ENCODE measurements at regions not wholly inside any gene's neighbourhood (a gene's known extent, or its start where the extent isn't known, plus 50 kb on each side); places are given as distances from the start of the nearest gene placed in this dataset.

DNA sequence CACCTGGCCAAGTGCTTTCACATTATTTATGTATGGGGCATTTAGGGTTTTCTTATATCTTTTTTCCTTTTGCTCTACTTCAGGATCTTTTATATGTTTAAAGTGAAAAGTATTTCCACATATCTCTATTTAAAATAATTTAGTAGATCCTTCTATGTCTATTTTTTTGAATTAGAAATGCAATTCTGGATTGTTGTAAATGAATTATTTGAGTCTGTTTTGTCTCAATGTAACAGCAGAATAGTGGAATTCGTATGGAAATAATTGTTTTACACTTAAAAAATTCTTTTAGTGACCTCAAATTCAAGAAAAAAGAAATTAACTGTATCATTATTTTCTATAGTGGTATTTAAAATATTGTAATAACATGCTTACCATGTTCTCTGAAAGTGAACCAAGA, 126.5 kb upstream of the HDAC9 start:
- no peak for TF ChIP-seq MYC (IDR thresholded peaks at IDR 0.05; ENCODE audit: low read depth, low read length)
- TF ChIP-seq CTCF (IDR thresholded peaks at IDR 0.05; ENCODE audit: low read depth, low read length), result no peak
- TF ChIP-seq POLR2A (IDR thresholded peaks at IDR 0.05; ENCODE audit: extremely low read depth, insufficient read length), result no peak
- TF ChIP-seq, protein P1, sequence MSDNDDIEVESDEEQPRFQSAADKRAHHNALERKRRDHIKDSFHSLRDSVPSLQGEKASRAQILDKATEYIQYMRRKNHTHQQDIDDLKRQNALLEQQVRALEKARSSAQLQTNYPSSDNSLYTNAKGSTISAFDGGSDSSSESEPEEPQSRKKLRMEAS (IDR thresholded peaks at IDR 0.05; ENCODE audit: low read depth, low read length), result no peak
- no peak for DNase-seq (ENCODE audit: low read depth)
- no peak overlapping the region for H3K4me3 ChIP-seq (ENCODE audit: low read depth, low read length)

GRCh38 chr7:18370633-18371032, 124.9 kb upstream of the HDAC9 start:
- no peak for DNase-seq (ENCODE audit: low read depth)
- TF ChIP-seq CTCF (IDR thresholded peaks at IDR 0.05; ENCODE audit: low read depth, low read length) (no peak), POLR2A (IDR thresholded peaks at IDR 0.05; ENCODE audit: extremely low read depth, insufficient read length) (no peak)
- TF ChIP-seq, protein P1 (IDR thresholded peaks at IDR 0.05; ENCODE audit: low read depth, low read length), result no peak
- no peak overlapping the region for H3K4me3 ChIP-seq (ENCODE audit: low read depth, low read length)

GRCh38 chr7:18378989-18379605, 116.5 kb upstream of the HDAC9 start:
- no peak overlapping the region for H3K4me3 ChIP-seq (ENCODE audit: low read depth, low read length)
- no peak for TF ChIP-seq CTCF (IDR thresholded peaks at IDR 0.05; ENCODE audit: low read depth, low read length)
- TF ChIP-seq, protein P1 (IDR thresholded peaks at IDR 0.05; ENCODE audit: low read depth, low read length), result no peak
- TF ChIP-seq MYC (IDR thresholded peaks at IDR 0.05; ENCODE audit: low read depth, low read length), result no peak
- TF ChIP-seq POLR2A (IDR thresholded peaks at IDR 0.05; ENCODE audit: extremely low read depth, insufficient read length), result no peak
- DNase-seq (ENCODE audit: low read depth), result no peak

DNA sequence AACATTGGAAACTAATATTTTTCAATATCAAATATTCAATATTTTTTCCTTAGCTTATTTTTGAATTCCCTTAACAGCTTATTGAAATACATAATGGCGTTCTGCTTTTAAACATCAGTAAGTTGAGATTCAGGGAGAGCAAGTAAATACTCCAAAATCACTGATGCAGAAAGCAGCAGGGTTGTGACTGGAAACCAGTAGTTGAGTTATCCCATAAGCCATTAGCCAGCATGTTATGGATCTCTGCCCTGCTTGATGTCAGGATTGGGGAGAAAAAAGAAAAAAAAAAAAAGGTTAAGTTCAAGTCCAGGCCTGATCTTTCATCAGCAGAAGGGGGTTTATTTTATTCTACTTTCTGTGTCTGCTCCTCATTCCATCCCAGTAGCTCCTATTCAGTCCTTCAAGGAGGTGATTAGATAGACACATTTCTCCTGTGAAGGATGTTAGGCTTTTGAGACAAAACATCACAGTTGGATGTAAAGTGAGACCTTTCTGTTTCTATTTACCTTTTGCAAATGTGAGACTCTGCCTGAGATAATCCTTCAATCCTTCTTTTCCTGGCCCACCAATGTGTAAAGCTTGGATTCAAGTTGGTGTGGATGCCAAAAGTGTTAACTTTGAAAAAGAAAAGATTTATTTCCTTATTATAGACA, 110.9 kb upstream of the HDAC9 start:
- TF ChIP-seq MYC (IDR thresholded peaks at IDR 0.05; ENCODE audit: low read depth, low read length) (no peak), POLR2A (IDR thresholded peaks at IDR 0.05; ENCODE audit: extremely low read depth, insufficient read length) (no peak), CTCF (IDR thresholded peaks at IDR 0.05; ENCODE audit: low read depth, low read length) (no peak)
- TF ChIP-seq, protein P1 (IDR thresholded peaks at IDR 0.05; ENCODE audit: low read depth, low read length), result no peak
- H3K4me3 ChIP-seq (ENCODE audit: low read depth, low read length), result no peak overlapping the region
- no peak for DNase-seq (ENCODE audit: low read depth)

DNA sequence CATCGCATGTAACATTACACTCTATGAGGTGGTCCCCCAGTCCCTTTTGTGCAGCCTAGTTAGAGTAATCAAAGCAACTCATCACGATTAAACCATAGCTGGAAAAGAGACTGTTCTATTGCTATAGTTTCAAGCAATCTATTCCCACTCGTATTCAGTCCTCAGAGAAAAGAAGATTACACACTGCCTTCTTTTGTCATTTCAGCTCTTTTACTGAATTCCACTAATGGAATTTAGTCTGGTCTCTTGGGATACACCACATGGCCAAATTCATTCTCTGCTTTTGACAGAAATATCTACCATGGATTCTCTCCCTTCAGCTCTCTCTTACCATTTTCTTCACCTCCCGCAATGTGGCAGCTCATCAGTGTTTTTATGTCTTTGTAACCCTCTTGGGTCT, 108.9 kb upstream of the HDAC9 start:
- H3K4me3 ChIP-seq (ENCODE audit: low read depth, low read length), result no peak overlapping the region
- TF ChIP-seq MYC (IDR thresholded peaks at IDR 0.05; ENCODE audit: low read depth, low read length), result no peak
- TF ChIP-seq CTCF (IDR thresholded peaks at IDR 0.05; ENCODE audit: low read depth, low read length), result no peak
- no peak for TF ChIP-seq POLR2A (IDR thresholded peaks at IDR 0.05; ENCODE audit: extremely low read depth, insufficient read length)
- TF ChIP-seq, protein P1 (IDR thresholded peaks at IDR 0.05; ENCODE audit: low read depth, low read length), result no peak
- no peak for DNase-seq (ENCODE audit: low read depth)

Measured in NB4 (cell line).